ENCODE measurements at regions not wholly inside any gene's neighbourhood (a gene's known extent, or its start where the extent isn't known, plus 50 kb on each side); places are given as distances from the start of the nearest gene placed in this dataset.

GRCh38 chr7:137082391-137082790 is 213.9 kb downstream of the CHRM2 start:
- DNase-seq: no peak
- ChIA-PET CTCF (no interaction called here), POLR2A (ENCODE audit: unreplicated experiment) (no interaction called here)
- Histone ChIP-seq H3K9me2 (ENCODE audit: insufficient read depth) (no peaks in the 10 kb centered on the region), H3K79me2 (ENCODE audit: low read depth) (no peaks in the 10 kb centered on the region), H3K36me3 (ENCODE audit: low read depth) (no peaks in the 10 kb centered on the region), H2AFZ (no peak overlapping the region), H3K4me1 (replicated peaks; ENCODE audit: insufficient read depth) (no peaks in the 10 kb centered on the region), H3K4me3 (no peak overlapping the region), H3K27me3 (ENCODE audit: insufficient read depth, low read depth) (no peaks in the 10 kb centered on the region), H3K27ac (no peak overlapping the region), H3F3A (ENCODE audit: insufficient read depth, low read depth) (no peaks in the 10 kb centered on the region), H3K4me2 (no peak overlapping the region), H4K20me1 (ENCODE audit: insufficient read depth) (no peaks in the 10 kb centered on the region), H3K9me3 (ENCODE audit: insufficient read depth, low read depth) (no peaks in the 10 kb centered on the region)
- intact Hi-C loops (cut with micrococcal nuclease; ENCODE audit: unreplicated experiment): no loop called here
- BruUV-seq (replicated peaks): no TSS peak
- no peak for TF ChIP-seq EZH2 (IDR thresholded peaks at IDR 0.05; ENCODE audit: low read depth)
- TF ChIP-seq CTCF (conservative IDR thresholded peaks at IDR 0.05): no peak

GRCh38 chr7:137081321-137082093 is 213.1 kb downstream of the CHRM2 start:
- H3K9me3 ChIP-seq (ENCODE audit: insufficient read depth, low read depth): no peaks in the 10 kb centered on the region
- H3F3A ChIP-seq (ENCODE audit: insufficient read depth, low read depth): no peaks in the 10 kb centered on the region
- CTCF ChIA-PET: no interaction called here
- no peaks in the 10 kb centered on the region for H4K20me1 ChIP-seq (ENCODE audit: insufficient read depth)
- H3K9me2 ChIP-seq (ENCODE audit: insufficient read depth): no peaks in the 10 kb centered on the region
- H3K27ac ChIP-seq: no peak overlapping the region
- H3K27me3 ChIP-seq (ENCODE audit: insufficient read depth, low read depth): no peaks in the 10 kb centered on the region
- no peaks in the 10 kb centered on the region for H3K4me1 ChIP-seq (replicated peaks; ENCODE audit: insufficient read depth)
- no peak overlapping the region for H3K4me3 ChIP-seq
- H3K36me3 ChIP-seq (ENCODE audit: low read depth): no peaks in the 10 kb centered on the region
- H3K79me2 ChIP-seq (ENCODE audit: low read depth): no peaks in the 10 kb centered on the region
- BruUV-seq (replicated peaks): no TSS peak
- H2AFZ ChIP-seq: no peak overlapping the region
- intact Hi-C loops (cut with micrococcal nuclease; ENCODE audit: unreplicated experiment): no loop called here
- POLR2A ChIA-PET (ENCODE audit: unreplicated experiment): no interaction called here
- TF ChIP-seq CTCF (conservative IDR thresholded peaks at IDR 0.05) (no peak), EZH2 (IDR thresholded peaks at IDR 0.05; ENCODE audit: low read depth) (no peak)
- H3K4me2 ChIP-seq: no peak overlapping the region
- no peak for DNase-seq

DNA sequence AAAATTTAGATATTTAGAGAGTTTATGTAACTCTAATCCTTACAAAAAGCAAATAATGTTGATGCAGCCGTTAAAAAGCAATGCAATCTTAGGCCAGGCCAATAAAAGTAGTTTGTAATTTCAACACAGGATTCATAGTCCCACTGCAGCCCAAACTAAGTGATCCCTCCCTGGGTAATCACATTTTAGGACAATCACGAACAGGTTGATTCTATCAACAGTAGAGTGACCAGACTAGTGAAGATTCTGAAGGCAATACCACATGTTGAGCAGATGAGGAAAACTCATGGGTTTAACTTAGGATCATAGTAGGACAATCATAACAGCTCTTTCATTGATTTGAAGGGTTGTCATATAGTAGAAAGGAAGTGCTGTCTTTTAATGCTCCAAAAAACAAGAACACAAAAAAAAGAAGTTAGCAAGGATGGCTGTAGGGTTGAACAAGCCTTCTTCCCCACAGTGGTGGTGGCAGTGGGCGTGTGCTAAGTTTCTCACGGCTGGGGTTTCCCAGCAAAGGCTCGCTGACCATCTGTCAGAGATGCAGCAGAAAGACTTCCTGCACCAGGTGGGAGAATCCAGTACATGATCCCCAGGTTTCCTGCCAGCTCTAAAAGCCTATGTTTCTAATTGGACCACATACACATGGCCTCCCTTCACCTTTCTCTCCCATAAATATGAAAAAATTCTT is 212.2 kb downstream of the CHRM2 start:
- Histone ChIP-seq H3K4me1 (replicated peaks; ENCODE audit: insufficient read depth) (no peaks in the 10 kb centered on the region), H3K27ac (no peak overlapping the region), H3K79me2 (ENCODE audit: low read depth) (no peaks in the 10 kb centered on the region), H2AFZ (no peak overlapping the region), H3K36me3 (ENCODE audit: low read depth) (no peaks in the 10 kb centered on the region), H3K4me2 (no peak overlapping the region), H3K27me3 (ENCODE audit: insufficient read depth, low read depth) (no peaks in the 10 kb centered on the region), H4K20me1 (ENCODE audit: insufficient read depth) (no peaks in the 10 kb centered on the region), H3F3A (ENCODE audit: insufficient read depth, low read depth) (no peaks in the 10 kb centered on the region), H3K9me2 (ENCODE audit: insufficient read depth) (no peaks in the 10 kb centered on the region), H3K4me3 (no peak overlapping the region), H3K9me3 (ENCODE audit: insufficient read depth, low read depth) (no peaks in the 10 kb centered on the region)
- BruUV-seq (replicated peaks): no TSS peak
- DNase-seq: no peak
- intact Hi-C loops (cut with micrococcal nuclease; ENCODE audit: unreplicated experiment): no loop called here
- TF ChIP-seq CTCF (conservative IDR thresholded peaks at IDR 0.05) (no peak), EZH2 (IDR thresholded peaks at IDR 0.05; ENCODE audit: low read depth) (no peak)
- ChIA-PET CTCF (no interaction called here), POLR2A (ENCODE audit: unreplicated experiment) (no interaction called here)
